SU-DHL-6 (cell line): ENCODE measurements at regions not wholly inside any gene's neighbourhood (a gene's known extent, or its start where the extent isn't known, plus 50 kb on each side); places are given as distances from the start of the nearest gene placed in this dataset.

Experiments
- H2AFZ ChIP-seq: fragments of 200-600 bp; sonication (generic); 2 replicates; pipeline ENCODE4 v1.6.1; 2014; ENCODE audit warnings: low read depth, mild to moderate bottlenecking, moderate library complexity, mixed read lengths, antibody characterized with exemption, low read length; ENCODE audit not compliant: severe bottlenecking
- H3F3A ChIP-seq: fragments of 200-600 bp; shearing (Covaris generic); 2 replicates; pipeline ENCODE4 v1.6.0; 2016; ENCODE audit warnings: antibody characterized with exemption, mild to moderate bottlenecking; ENCODE audit not compliant: insufficient read depth
- H3K27ac ChIP-seq: fragments of 200-600 bp; sonication (generic); 2 replicates; pipeline ENCODE4 v1.5.1; 2016; ENCODE audit warnings: low read depth, mild to moderate bottlenecking, low read length, moderate library complexity, mixed read lengths
- H3K27me3 ChIP-seq: fragments of 200-600 bp; sonication (generic), shearing (Covaris generic); 2 replicates; pipeline ENCODE4 v1.6.0; 2014; ENCODE audit warnings: mild to moderate bottlenecking, low read length
- H3K36me3 ChIP-seq: fragments of 200-600 bp; sonication (generic); 2 replicates; pipeline ENCODE4 v1.6.1; 2014; ENCODE audit warnings: mild to moderate bottlenecking, low read length, mixed read lengths
- H3K4me2 ChIP-seq: fragments of 300-600, 200-600 bp; shearing (Covaris generic), sonication (generic); 2 replicates; pipeline ENCODE4 v1.6.0; 2014; ENCODE audit warnings: low read length, low read depth, mild to moderate bottlenecking; ENCODE audit not compliant: poor library complexity, severe bottlenecking
- H3K4me3 ChIP-seq: fragments of 200-600 bp; sonication (generic); 2 replicates; pipeline ENCODE4 v1.5.1; 2014; ENCODE audit warnings: antibody characterized with exemption, low read length, mild to moderate bottlenecking, mixed read lengths; ENCODE audit not compliant: insufficient read depth, poor library complexity, severe bottlenecking
- H3K79me2 ChIP-seq: fragments of 200-600 bp; sonication (generic); 2 replicates; pipeline ENCODE4 v1.6.1; 2014; ENCODE audit warnings: mild to moderate bottlenecking, low read length, moderate library complexity; ENCODE audit not compliant: insufficient read depth
- H3K9ac ChIP-seq: fragments of 200-600 bp; sonication (generic); 2 replicates; pipeline ENCODE4 v1.7.0; 2014; ENCODE audit warnings: mild to moderate bottlenecking, low read length
- H3K9me2 ChIP-seq: fragments of 200-600 bp; sonication (generic); replicated peaks from 2 replicates; pipeline ENCODE4 v1.6.1; 2014; ENCODE audit warnings: low read length; ENCODE audit not compliant: insufficient read depth
- H3K9me3 ChIP-seq: fragments of 200-600 bp; sonication (generic); 2 replicates; pipeline ENCODE4 v1.6.1; 2014; ENCODE audit warnings: low read length, mixed read lengths; ENCODE audit not compliant: insufficient read depth
- H4K20me1 ChIP-seq: fragments of 200-600 bp; sonication (generic); 2 replicates; pipeline ENCODE4 v1.6.1; 2014; ENCODE audit warnings: low read depth, mild to moderate bottlenecking, antibody characterized with exemption, low read length, moderate library complexity, mixed read lengths
- CTCF ChIP-seq: fragments of 200-600 bp; sonication (generic); IDR thresholded peaks from one replicate; pipeline ENCODE4 v1.5.1; 2017; ENCODE audit warnings: antibody characterized with exemption, mild to moderate bottlenecking, low read length, moderate library complexity; ENCODE audit not compliant: insufficient read depth, poor library complexity, severe bottlenecking
- EZH2phosphoT487 ChIP-seq: fragments of 200-600 bp; sonication (generic), shearing (Covaris generic); conservative IDR thresholded peaks from 2 replicates; pipeline ENCODE4 v1.6.1; 2018; ENCODE audit warnings: mild to moderate bottlenecking, antibody characterized with exemption, low read length, moderate library complexity, mixed read lengths

DNA sequence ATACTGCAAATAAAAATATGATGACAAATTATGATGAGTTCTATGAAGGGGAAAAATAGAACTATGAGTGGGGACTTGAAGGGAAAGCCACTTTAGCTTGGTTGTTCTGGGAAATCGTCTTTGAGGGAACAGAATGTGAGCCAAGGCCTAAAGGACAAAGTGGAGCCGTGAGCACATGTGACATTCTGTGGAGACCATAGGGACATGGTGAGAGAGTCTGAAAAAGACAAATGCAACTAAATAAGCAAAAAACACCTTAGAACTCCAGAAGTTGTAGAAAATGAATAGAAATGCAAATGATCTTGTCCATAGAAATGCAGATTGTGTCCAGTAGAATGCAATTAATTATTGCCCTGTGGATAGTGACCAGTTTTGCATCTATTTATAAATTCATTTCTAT is 86.8 kb upstream of the ANKRD10 start:
- Histone ChIP-seq H3K4me3 (no peak overlapping the region), H3K36me3 (no peaks in the 10 kb centered on the region), H3K9me3 (no peaks in the 10 kb centered on the region), H3K27me3 (no peaks in the 10 kb centered on the region), H2AFZ (no peak overlapping the region), H3K9ac (no peak overlapping the region), H4K20me1 (no peaks in the 10 kb centered on the region), H3K79me2 (no peaks in the 10 kb centered on the region), H3K9me2 (no peaks in the 10 kb centered on the region), H3K27ac (no peak overlapping the region), H3F3A (no peaks in the 10 kb centered on the region), H3K4me2 (no peak overlapping the region)
- TF ChIP-seq EZH2phosphoT487 (no peak), CTCF (no peak)

- H3K27ac ChIP-seq = no peak overlapping the region
- H3K4me2 ChIP-seq = no peak overlapping the region
- no peak for TF ChIP-seq CTCF
- no peak for TF ChIP-seq EZH2phosphoT487
- H3K4me3 ChIP-seq = no peak overlapping the region
- H4K20me1 ChIP-seq = no peaks in the 10 kb centered on the region
- H3K9ac ChIP-seq = no peak overlapping the region
- no peaks in the 10 kb centered on the region for H3K36me3 ChIP-seq
- no peaks in the 10 kb centered on the region for H3K9me3 ChIP-seq
- no peaks in the 10 kb centered on the region for H3K27me3 ChIP-seq
- H2AFZ ChIP-seq = no peak overlapping the region
- H3K79me2 ChIP-seq = no peaks in the 10 kb centered on the region
- no peaks in the 10 kb centered on the region for H3F3A ChIP-seq
- H3K9me2 ChIP-seq = no peaks in the 10 kb centered on the region
Observed at GRCh38 chr13:110993788-110994187, 78.9 kb upstream of the ANKRD10 start.

- Histone ChIP-seq H2AFZ (no peak overlapping the region), H4K20me1 (no peaks in the 10 kb centered on the region), H3K4me3 (no peak overlapping the region), H3K79me2 (no peaks in the 10 kb centered on the region), H3K27me3 (no peaks in the 10 kb centered on the region), H3K9me2 (no peaks in the 10 kb centered on the region), H3K4me2 (no peak overlapping the region), H3F3A (no peaks in the 10 kb centered on the region), H3K27ac (no peak overlapping the region), H3K36me3 (no peaks in the 10 kb centered on the region), H3K9ac (no peak overlapping the region), H3K9me3 (no peaks in the 10 kb centered on the region)
- TF ChIP-seq CTCF (no peak), EZH2phosphoT487 (no peak)
Observed at GRCh38 chr13:110991991-110992508, 77.2 kb upstream of the ANKRD10 start.

DNA sequence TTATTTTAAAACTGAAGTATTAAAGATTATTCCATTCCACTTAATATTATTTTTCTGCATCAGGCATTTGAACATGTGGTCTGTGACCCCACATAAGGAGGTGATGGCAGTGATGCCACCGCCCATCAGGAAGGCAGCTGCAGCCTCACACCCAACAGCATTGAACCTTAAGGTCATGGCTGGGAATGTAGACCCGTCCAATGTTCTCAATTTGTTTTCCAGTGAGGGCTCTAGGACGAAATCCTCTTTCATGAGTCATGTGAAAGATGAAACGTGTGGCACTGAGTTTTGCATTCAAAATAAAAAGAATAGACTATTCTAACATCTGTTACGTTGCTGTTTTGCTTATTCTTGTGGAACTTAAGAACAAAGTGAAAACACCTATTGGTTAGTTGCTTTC is 74.5 kb upstream of the ANKRD10 start:
- no peak overlapping the region for H3K4me2 ChIP-seq
- no peaks in the 10 kb centered on the region for H4K20me1 ChIP-seq
- H3K4me3 ChIP-seq = no peak overlapping the region
- H3F3A ChIP-seq = no peaks in the 10 kb centered on the region
- no peaks in the 10 kb centered on the region for H3K27me3 ChIP-seq
- H3K9me2 ChIP-seq = no peaks in the 10 kb centered on the region
- no peak overlapping the region for H2AFZ ChIP-seq
- H3K36me3 ChIP-seq = no peaks in the 10 kb centered on the region
- no peak overlapping the region for H3K9ac ChIP-seq
- H3K27ac ChIP-seq = no peak overlapping the region
- no peak for TF ChIP-seq EZH2phosphoT487
- TF ChIP-seq CTCF = no peak
- H3K79me2 ChIP-seq = no peaks in the 10 kb centered on the region
- no peaks in the 10 kb centered on the region for H3K9me3 ChIP-seq
